GM18867 (cell line): ENCODE measurements at regions not wholly inside any gene's neighbourhood (a gene's known extent, or its start where the extent isn't known, plus 50 kb on each side); places are given as distances from the start of the nearest gene placed in this dataset.

Source experiments
- ATAC-seq: cut with Tn5 transposase; IDR thresholded peaks from one replicate; pipeline ENCODE4 v1.9.1; 2021; ENCODE audit warnings: mild to moderate bottlenecking, moderate library complexity; ENCODE audit not compliant: unreplicated experiment

DNA sequence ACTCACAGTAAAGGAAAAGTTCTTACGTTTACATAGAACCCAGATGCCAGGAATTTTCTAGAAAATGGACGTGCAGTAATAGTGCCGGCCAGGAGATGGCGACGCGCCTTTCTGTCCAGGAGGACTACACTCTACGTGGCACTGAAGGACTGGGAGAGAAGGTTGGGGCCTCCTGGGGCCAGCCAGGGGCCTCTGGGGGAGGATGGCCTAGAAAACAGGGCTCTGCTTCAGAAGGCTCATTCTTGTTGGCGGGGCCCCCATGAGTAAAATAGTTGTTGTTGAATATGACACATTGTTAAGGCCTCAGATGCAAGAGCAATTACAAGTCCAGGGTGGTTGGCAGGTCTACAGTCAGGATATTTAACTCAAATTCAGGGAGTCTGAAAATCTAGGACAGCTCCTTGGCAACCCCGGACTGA lies 120.1 kb upstream of the MAX start:
- ATAC-seq: peak; percentile 68

DNA sequence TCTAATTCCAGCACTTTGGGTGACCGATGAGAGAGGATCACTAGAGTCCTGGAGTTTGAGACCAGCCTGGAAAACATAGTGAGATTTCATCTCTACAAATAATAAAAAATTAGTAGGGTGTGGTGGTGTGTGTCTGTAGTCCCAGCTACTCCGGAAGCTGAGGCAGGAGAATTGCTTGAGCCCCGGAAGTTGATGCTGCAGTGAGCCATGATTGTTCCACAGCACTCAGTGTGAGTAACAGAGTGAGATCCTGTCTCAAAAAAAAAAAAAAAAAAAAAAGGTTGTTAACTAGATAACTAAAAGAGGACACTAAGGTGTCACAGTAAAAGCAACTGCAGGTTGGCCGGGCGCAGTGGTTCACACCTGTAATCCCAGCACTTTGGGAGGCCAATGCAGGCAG lies 121.3 kb upstream of the MAX start:
- ATAC-seq: no peak

DNA sequence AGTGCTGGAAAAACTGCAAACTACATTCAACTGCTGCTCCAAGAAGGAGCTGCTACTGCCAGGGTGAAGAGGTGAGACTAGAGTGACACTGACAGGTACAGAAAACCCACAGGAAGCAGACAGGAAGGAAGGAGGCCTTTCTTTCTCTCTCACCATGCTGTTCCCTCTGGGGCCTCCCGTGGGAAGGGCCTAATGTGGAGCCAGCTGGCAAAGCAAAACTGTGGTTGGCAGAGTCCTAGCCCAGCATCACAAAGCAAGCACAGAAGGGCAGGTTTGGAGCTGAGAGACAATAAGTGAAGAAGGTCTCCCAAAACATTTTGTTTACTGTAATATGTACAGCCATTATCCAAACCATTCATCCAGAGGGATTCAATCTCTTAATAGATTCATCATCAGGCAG lies 122.5 kb upstream of the MAX start:
- no peak for ATAC-seq

DNA sequence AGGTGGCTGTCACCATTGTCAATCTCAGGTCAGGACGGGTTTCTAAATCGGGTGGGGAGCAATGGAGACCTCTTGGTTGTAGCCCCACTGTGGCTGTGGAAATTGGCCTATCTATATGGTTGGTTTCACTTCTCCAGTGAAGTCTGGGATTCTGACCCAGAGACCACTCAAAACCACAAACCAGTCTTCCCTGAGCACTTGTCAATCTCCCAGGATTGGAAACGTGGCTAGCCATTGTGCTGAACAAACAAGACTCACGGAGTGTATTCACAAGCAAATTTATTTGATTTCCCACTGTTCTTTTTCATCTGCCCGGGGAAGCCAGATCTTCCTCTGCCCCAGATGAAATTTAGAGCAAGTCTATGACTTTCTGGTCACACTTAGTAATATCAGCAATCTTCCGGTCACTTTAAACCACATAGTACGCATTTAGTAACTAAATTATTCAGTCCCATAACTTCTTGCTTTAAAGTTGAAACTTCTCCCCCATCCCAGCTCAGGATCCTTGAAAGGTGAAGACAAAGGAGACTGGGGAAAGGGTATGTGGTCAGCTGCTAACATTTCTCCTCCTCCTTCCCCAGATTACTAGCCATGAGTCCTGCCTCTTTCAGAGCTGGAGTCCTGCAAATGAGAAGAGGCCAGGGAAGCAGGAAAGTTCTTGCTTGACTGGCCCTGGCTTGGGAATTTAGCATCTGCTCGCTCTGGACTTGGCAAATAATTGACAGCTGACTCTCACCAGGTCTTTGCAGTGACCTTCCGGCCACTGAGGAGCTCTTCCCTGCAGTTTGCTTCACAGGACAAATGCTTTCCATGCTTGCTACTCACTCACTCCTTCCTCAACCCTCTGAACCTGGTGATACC lies 123.2 kb upstream of the MAX start:
- ATAC-seq: no peak

DNA sequence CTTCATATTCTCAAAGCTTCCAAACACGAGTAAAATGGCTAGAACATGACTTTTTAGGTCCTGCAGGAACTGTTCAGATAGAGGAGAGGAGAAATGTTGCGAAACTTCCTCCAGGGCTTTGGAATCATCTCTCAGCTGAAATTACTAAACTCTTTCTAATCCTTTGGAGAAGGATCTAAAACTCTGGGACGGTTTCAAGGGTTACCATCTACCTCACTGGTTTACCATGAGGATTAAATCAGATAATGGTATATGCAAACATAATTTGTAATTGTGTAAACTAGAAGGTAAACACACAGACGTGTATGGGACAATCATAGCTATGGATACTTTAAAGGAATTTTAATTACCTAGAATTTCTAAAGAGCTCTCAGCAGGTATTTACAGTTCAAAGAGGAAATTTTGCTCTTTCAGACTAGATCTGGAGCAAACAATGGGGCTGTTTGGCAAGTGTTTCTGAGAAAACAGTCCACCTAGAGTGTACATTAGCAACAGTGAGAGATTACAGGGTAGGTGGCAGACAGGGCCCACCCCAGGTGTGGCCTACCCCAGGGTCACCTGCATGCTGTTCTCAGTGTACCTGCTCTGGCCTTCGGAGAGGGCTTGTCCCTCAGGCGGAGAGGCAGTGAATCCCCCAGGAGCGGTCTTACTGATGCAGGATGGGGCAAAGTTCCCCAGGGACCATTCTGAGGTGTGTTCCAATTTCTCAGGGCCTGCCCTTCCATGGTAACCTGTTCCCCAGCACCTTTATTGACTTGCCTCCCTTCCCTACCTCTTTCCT lies 124.7 kb upstream of the MAX start:
- no peak for ATAC-seq

GRCh38 chr14:65228436-65228835 lies 126.1 kb upstream of the MAX start:
- peak; percentile 85 for ATAC-seq

DNA sequence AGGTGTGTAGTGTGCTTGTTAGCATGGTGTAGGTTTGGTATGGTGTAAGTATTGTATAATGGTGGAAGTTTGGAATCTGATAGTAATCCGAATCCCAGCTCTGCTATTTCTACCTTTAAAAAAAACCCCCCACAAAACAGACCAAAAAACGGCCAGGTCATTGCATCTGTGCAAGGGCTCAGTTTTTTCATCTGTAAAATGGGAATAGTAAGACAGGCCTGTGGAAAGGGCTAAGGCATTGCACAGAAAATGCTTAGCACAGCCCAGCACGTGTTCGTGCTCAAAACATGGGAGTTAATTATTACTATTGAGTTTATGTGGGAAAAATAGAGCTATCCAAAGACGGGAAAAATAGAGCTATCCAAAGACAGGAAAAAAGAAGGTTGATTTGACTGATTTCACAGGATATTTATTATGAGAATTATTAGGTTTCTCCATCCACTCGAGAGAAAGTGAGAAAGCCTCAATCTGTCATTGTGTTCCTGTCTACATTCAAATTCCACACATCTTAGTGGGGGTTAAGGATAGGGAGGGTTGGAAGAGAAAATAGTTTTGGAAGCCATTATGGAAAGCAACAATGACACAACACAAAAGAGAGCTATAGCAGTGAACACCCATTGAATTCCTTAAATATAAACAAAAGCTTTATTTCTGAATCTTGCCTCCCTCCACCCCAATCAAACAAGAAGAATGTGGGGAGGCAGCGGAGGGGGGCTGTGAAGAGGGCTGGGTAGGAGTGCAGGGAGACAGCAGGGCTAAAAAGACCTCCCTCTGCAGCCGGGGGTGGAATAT lies 126.8 kb upstream of the MAX start:
- ATAC-seq: no peak

DNA sequence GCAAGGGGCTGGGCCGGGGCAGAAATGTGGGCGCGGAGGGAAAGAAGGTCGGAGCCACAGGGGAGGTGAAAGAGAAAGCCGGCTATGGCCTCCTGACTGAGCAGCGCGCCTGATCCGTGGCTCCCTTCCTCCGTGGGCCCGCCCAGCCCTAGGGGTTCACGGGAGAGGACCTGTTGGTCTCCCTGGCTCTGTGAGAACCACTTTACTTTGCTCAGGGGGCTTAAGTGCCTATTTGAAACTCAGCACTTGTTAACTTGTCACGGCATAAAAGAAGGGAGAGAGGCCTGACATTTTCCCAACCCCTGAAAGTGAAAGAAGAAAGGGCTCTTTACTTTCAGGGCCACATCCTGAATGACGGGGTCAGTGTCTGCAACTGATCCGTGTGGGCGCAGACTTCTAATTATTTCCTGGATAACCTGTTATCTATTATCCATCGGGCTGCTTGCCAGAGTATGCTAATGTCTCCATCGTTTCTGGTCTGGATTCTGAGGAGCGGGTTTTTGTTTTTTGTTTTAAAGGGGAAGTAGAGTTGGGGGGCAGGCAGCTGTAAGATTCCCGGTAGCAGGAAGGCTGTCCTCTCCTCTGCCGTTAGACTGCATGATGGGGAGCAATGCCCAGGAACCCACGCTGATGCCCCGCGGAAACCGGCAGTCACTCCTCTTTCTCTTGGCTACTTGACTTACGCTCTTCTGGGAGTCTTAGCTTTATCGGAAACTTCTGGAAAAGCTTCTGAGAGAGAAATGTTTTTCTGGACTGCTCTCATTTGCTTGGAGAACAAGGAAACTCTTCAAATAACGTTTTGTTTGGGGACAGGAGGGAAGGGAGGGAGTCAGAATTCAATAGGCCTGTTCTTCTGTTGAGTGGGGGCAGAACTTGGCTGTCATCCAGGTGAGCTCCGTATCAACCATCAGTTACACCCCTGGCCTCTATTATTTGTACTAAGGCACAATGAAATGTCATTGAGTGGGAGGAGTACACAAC lies 127.7 kb upstream of the MAX start:
- ATAC-seq: peak; percentile 33

DNA sequence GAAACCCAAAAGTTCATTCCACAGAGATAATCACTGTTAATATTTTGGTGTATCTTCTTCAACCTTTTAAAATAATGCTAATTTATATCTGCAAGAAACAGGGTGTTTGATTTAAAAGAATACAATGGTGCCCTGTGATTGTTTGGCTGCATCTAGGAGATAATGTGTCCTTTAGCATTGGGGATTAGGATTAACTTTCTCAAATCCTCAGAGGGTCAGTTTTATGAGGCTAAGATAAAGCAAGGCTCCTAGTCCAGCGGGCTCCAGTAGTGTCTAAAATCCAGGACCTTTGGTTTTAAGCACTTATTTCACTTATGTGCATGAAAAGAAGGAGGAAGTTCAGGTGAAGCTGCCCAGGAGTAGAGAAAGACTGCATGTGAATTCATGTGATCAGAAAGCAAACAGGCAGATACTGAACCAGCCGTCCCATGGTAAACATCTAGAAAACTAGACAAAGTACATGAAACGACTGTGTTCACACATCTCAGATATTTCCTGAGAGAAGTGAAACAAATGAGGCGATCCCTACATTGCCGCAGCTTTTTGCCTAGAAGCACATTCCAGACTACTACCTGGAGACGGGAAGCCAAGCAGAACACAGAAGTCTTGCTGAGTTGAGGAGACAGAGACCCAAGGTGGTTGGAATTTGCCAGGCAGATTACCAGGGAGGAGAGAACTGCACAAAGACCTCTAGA lies 129.1 kb upstream of the MAX start:
- no peak for ATAC-seq

- no peak for ATAC-seq
Measured at GRCh38 chr14:65234752-65235361, 132.5 kb upstream of the MAX start.

GRCh38 chr14:65237023-65237814 lies 134.9 kb upstream of the MAX start:
- ATAC-seq: no peak

DNA sequence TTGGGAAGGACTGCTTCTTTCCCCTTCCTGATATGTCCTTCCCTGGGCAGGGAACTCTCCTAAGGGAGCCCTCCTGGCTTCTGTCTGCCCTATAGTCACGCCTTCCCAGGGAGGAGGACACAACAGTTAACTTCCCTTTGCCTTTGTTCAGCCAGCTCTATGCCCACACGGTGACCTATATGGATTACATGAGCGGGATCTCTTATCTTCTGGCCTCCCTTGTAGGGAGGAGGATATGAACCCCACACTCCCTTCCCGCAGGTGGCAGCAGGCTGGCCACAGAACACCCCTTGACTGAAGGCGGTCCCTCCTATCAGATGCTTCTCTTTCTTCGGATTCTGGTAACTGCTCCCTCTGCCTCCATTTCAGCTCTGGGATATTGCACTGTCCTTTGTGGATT lies 135.6 kb upstream of the MAX start:
- ATAC-seq: no peak

DNA sequence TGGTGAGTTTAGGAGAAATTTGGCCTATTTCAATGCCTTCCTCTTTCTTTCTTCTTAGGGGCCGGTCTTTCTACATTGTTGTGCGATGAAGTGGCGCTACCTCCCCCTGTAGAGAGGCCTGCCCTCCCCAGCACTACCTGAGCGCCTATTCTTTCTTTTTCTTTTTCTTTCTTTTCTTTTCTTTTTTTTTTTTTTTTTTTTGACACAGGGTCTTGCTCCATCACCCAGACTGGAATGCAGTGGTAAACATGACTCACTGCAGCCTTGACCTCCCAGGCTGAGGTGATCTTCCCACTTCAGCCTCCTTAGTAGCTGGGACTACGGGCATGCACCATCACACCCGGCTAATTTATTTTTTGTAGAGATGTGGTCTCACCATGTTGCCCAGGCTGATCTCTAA lies 136.1 kb upstream of the MAX start:
- ATAC-seq: no peak

DNA sequence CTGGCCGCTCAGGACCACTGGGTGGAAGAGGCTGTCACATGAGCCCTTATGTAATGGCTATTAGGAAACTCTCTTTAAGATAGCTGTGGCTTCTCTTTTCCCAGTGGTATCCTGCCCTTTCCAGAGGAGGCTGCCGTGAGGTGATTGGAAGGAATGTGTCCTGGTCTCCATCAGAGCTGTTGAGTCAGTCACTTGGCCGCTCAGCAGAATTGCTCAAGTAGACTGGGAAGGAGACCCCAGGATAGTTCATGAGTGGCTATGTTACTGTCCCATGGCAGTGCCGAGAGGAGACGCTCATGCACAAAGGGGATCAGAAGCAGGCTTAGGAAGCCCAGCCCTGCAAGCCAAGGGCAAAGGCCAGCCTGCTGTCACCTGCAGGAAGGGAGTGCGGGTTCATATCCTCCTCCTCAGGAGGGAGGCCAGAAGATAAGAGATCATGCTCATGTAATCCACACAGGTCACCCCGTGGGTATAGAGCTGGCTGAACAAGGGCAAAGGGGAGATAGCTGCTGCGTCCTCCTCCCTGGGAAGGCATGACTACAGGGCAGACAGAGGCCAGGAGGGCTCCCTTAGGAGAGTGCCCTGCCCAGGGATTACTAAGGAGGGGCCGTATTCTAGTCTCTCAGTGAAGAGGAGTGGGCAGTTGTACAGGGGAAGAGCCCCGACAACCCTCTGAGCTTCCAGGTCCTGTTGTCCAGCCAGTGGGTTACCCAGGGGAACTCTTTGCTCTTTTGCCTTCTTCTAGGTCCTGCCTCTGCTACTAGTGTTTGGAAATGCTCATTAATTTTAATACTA lies 137.0 kb upstream of the MAX start:
- ATAC-seq: no peak

- no peak for ATAC-seq
Measured at GRCh38 chr14:65239938-65240296, 137.6 kb upstream of the MAX start.

- no peak for ATAC-seq
Measured at GRCh38 chr14:65241125-65241752, 138.9 kb upstream of the MAX start.

DNA sequence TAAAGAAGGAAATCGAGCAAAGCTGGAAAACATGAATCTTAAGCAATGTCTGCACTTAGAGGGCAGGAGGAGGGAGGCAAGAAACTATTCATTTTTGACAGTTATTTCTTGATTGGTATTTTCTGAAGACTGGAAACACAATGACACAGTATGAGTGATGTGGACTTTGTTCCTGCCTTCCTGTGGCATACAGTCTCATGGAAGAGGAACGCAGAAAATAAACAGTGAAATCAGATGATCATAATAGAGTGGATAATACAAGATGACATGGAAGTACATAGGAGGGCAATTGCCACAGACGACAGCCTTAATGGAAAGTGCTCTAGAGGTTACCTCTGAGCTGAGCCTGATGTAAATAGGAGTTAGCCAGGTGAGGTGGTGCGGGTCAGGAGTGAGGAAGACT lies 140.4 kb upstream of the MAX start:
- no peak for ATAC-seq
